ENCODE measurements at regions not wholly inside any gene's neighbourhood (a gene's known extent, or its start where the extent isn't known, plus 50 kb on each side); places are given as distances from the start of the nearest gene placed in this dataset.

GRCh38 chr5:164097749-164098148 lies 592.3 kb downstream of the MAT2B start:
- TF ChIP-seq EP300 (IDR thresholded peaks at IDR 0.05; ENCODE audit: low read depth), result no peak
- no peak for TF ChIP-seq CTCF (IDR thresholded peaks at IDR 0.05)
- TF ChIP-seq POLR2AphosphoS5 (IDR thresholded peaks at IDR 0.05), result no peak
- TF ChIP-seq POLR2A (IDR thresholded peaks at IDR 0.05), result no peak
- Histone ChIP-seq H3K4me1 (no peaks in the 10 kb centered on the region), H3K4me3 (no peak overlapping the region), H3K9me3 (no peaks in the 10 kb centered on the region), H3K27me3 (no peaks in the 10 kb centered on the region), H3K36me3 (no peaks in the 10 kb centered on the region), H3K27ac (no peak overlapping the region)
- DNase-seq, result no peak
- in situ Hi-C loops (cut with MboI; ENCODE audit: low pct_ligation_motif_present in 1 of 4, low pct_unique_long_range_greater_than_20kb in 1 of 4, low sequenced_read_pairs in 3 of 4) (no loop called here), intact Hi-C loops (cut with DNase I; ENCODE audit: low total_unique reads) (no loop called here)
- 67 to 76% methylated on average over 4 of the region's 4 CpGs for WGBS, 2 donors (ENCODE audit: low coverage in 1 of 2)

GRCh38 chr5:164098531-164098930 lies 593.1 kb downstream of the MAT2B start:
- TF ChIP-seq POLR2A (IDR thresholded peaks at IDR 0.05) (no peak), EP300 (IDR thresholded peaks at IDR 0.05; ENCODE audit: low read depth) (no peak)
- no peaks in the 10 kb centered on the region for H3K4me1 ChIP-seq
- H3K27ac ChIP-seq, result no peak overlapping the region
- no peaks in the 10 kb centered on the region for H3K27me3 ChIP-seq
- no peak for DNase-seq
- no peaks in the 10 kb centered on the region for H3K36me3 ChIP-seq
- intact Hi-C loops (cut with DNase I; ENCODE audit: low total_unique reads), result no loop called here
- 52 to 57% methylated on average over 1 of the region's 1 CpG for WGBS, 2 donors (ENCODE audit: low coverage in 1 of 2)
- in situ Hi-C loops (cut with MboI; ENCODE audit: low pct_ligation_motif_present in 1 of 4, low pct_unique_long_range_greater_than_20kb in 1 of 4, low sequenced_read_pairs in 3 of 4), result no loop called here
- no peaks in the 10 kb centered on the region for H3K9me3 ChIP-seq
- no peak overlapping the region for H3K4me3 ChIP-seq

GRCh38 chr5:164098979-164099378 lies 593.6 kb downstream of the MAT2B start:
- no peaks in the 10 kb centered on the region for H3K27me3 ChIP-seq
- WGBS, 2 donors (ENCODE audit: low coverage in 1 of 2), result 75 to 78% methylated on average over 6 of the region's 6 CpGs
- no peak for TF ChIP-seq EP300 (IDR thresholded peaks at IDR 0.05; ENCODE audit: low read depth)
- TF ChIP-seq CTCF (IDR thresholded peaks at IDR 0.05), result no peak
- H3K27ac ChIP-seq, result no peak overlapping the region
- H3K4me3 ChIP-seq, result no peak overlapping the region
- no peaks in the 10 kb centered on the region for H3K4me1 ChIP-seq
- in situ Hi-C loops (cut with MboI; ENCODE audit: low pct_ligation_motif_present in 1 of 4, low pct_unique_long_range_greater_than_20kb in 1 of 4, low sequenced_read_pairs in 3 of 4), result no loop called here
- intact Hi-C loops (cut with DNase I; ENCODE audit: low total_unique reads), result no loop called here
- no peaks in the 10 kb centered on the region for H3K36me3 ChIP-seq
- no peak for DNase-seq
- H3K9me3 ChIP-seq, result no peaks in the 10 kb centered on the region

GRCh38 chr5:164115420-164115819 lies 610.0 kb downstream of the MAT2B start:
- Histone ChIP-seq H3K9me3 (no peaks in the 10 kb centered on the region), H3K4me3 (no peak overlapping the region), H3K4me1 (no peaks in the 10 kb centered on the region), H3K36me3 (no peaks in the 10 kb centered on the region), H3K27ac (no peak overlapping the region), H3K27me3 (no peaks in the 10 kb centered on the region)
- DNase-seq, result no peak
- TF ChIP-seq POLR2A (IDR thresholded peaks at IDR 0.05), result no peak
- no peak for TF ChIP-seq POLR2AphosphoS5 (IDR thresholded peaks at IDR 0.05)
- TF ChIP-seq EP300 (IDR thresholded peaks at IDR 0.05; ENCODE audit: low read depth), result no peak
- no peak for TF ChIP-seq CTCF (IDR thresholded peaks at IDR 0.05)
- in situ Hi-C loops (cut with MboI; ENCODE audit: low pct_ligation_motif_present in 1 of 4, low pct_unique_long_range_greater_than_20kb in 1 of 4, low sequenced_read_pairs in 3 of 4) (no loop called here), intact Hi-C loops (cut with DNase I; ENCODE audit: low total_unique reads) (no loop called here)
- 61 to 75% methylated on average over 2 of the region's 2 CpGs for WGBS, 2 donors (ENCODE audit: low coverage in 1 of 2)

GRCh38 chr5:164119806-164120447 lies 614.5 kb downstream of the MAT2B start:
- Histone ChIP-seq H3K36me3 (no peaks in the 10 kb centered on the region), H3K4me3 (no peak overlapping the region), H3K4me1 (no peaks in the 10 kb centered on the region), H3K27ac (no peak overlapping the region), H3K27me3 (no peaks in the 10 kb centered on the region), H3K9me3 (no peaks in the 10 kb centered on the region)
- no peak for DNase-seq
- WGBS, 2 donors (ENCODE audit: low coverage in 1 of 2), result 51 to 59% methylated on average over 7 of the region's 7 CpGs
- TF ChIP-seq POLR2A (IDR thresholded peaks at IDR 0.05) (no peak), CTCF (IDR thresholded peaks at IDR 0.05) (no peak), EP300 (IDR thresholded peaks at IDR 0.05; ENCODE audit: low read depth) (no peak), POLR2AphosphoS5 (IDR thresholded peaks at IDR 0.05) (no peak)
- in situ Hi-C loops (cut with MboI; ENCODE audit: low pct_ligation_motif_present in 1 of 4, low pct_unique_long_range_greater_than_20kb in 1 of 4, low sequenced_read_pairs in 3 of 4) (no loop called here), intact Hi-C loops (cut with DNase I; ENCODE audit: low total_unique reads) (no loop called here)

Measured in transverse colon (tissue), 4 donors.